Epithelial cell of prostate (primary cell): ENCODE measurements at regions not wholly inside any gene's neighbourhood (a gene's known extent, or its start where the extent isn't known, plus 50 kb on each side); places are given as distances from the start of the nearest gene placed in this dataset.

ENCODE experiments used
- DNase-seq: peaks from one replicate; pipeline ENCODE4 v3.0.0-alpha.2; 2011; ENCODE audit warnings: low read depth, low spot score
- H3K27ac ChIP-seq: fragments of 450-650 bp; 2 replicates; pipeline ENCODE4 v1.5.1; 2017; ENCODE audit warnings: mild to moderate bottlenecking

- no peak for DNase-seq
- H3K27ac ChIP-seq, result no peak overlapping the region
These were observed 630.6 kb upstream of the ZWINT start for GRCh38 chr10:56991591-56992069.

GRCh38 chr10:56975513-56975912 lies 614.5 kb upstream of the ZWINT start:
- H3K27ac ChIP-seq, result no peak overlapping the region
- DNase-seq, result no peak

- H3K27ac ChIP-seq, result no peak overlapping the region
- no peak for DNase-seq
These were observed 612.7 kb upstream of the ZWINT start for GRCh38 chr10:56973766-56974165.

- H3K27ac ChIP-seq, result no peak overlapping the region
- DNase-seq, result no peak
These were observed 582.2 kb upstream of the ZWINT start for GRCh38 chr10:56943221-56943755.

- DNase-seq, result no peak
- no peak overlapping the region for H3K27ac ChIP-seq
These were observed 573.5 kb upstream of the ZWINT start for GRCh38 chr10:56934515-56934914.

- H3K27ac ChIP-seq, result no peak overlapping the region
- DNase-seq, result no peak
These were observed 567.7 kb upstream of the ZWINT start for GRCh38 chr10:56928714-56929113.

- H3K27ac ChIP-seq, result no peak overlapping the region
- DNase-seq, result no peak
These were observed 566.6 kb upstream of the ZWINT start for GRCh38 chr10:56927701-56928100.

- H3K27ac ChIP-seq, result no peak overlapping the region
- DNase-seq, result no peak
These were observed 559.7 kb upstream of the ZWINT start for GRCh38 chr10:56920601-56921261.

GRCh38 chr10:56912043-56912442 lies 551.0 kb upstream of the ZWINT start:
- no peak for DNase-seq
- no peak overlapping the region for H3K27ac ChIP-seq

- H3K27ac ChIP-seq, result no peak overlapping the region
- no peak for DNase-seq
These were observed 544.0 kb upstream of the ZWINT start for GRCh38 chr10:56905051-56905450.

- H3K27ac ChIP-seq, result no peak overlapping the region
- DNase-seq, result no peak
These were observed 541.5 kb upstream of the ZWINT start for GRCh38 chr10:56902554-56902953.

GRCh38 chr10:56895306-56895705 lies 534.2 kb upstream of the ZWINT start:
- DNase-seq, result no peak
- H3K27ac ChIP-seq, result no peak overlapping the region

- no peak overlapping the region for H3K27ac ChIP-seq
- DNase-seq, result no peak
These were observed 520.2 kb upstream of the ZWINT start for GRCh38 chr10:56881218-56881617.

GRCh38 chr10:56880606-56881005 lies 519.5 kb upstream of the ZWINT start:
- no peak overlapping the region for H3K27ac ChIP-seq
- DNase-seq, result no peak

- no peak for DNase-seq
- H3K27ac ChIP-seq, result no peak overlapping the region
These were observed 513.9 kb upstream of the ZWINT start for GRCh38 chr10:56874950-56875349.

GRCh38 chr10:56871160-56871668 lies 510.2 kb upstream of the ZWINT start:
- no peak overlapping the region for H3K27ac ChIP-seq

GRCh38 chr10:56867236-56867635 lies 506.2 kb upstream of the ZWINT start:
- no peak overlapping the region for H3K27ac ChIP-seq
- no peak for DNase-seq

More at GRCh38 chr10:56871160-56871668, 510.2 kb upstream of the ZWINT start:
- no peak for DNase-seq

GRCh38 chr10:56856569-56856968 lies 495.5 kb upstream of the ZWINT start:
- no peak for DNase-seq
- no peak overlapping the region for H3K27ac ChIP-seq

- DNase-seq, result no peak
- no peak overlapping the region for H3K27ac ChIP-seq
These were observed 484.0 kb upstream of the ZWINT start for GRCh38 chr10:56844978-56845529.

- no peak overlapping the region for H3K27ac ChIP-seq
- DNase-seq, result no peak
These were observed 475.6 kb upstream of the ZWINT start for GRCh38 chr10:56836659-56837058.

GRCh38 chr10:56831681-56832080 lies 470.6 kb upstream of the ZWINT start:
- H3K27ac ChIP-seq, result no peak overlapping the region
- DNase-seq, result no peak

GRCh38 chr10:56823849-56824248 lies 462.8 kb upstream of the ZWINT start:
- no peak for DNase-seq
- no peak overlapping the region for H3K27ac ChIP-seq
